ENCODE measurements at regions not wholly inside any gene's neighbourhood (a gene's known extent, or its start where the extent isn't known, plus 50 kb on each side); places are given as distances from the start of the nearest gene placed in this dataset.

DNA sequence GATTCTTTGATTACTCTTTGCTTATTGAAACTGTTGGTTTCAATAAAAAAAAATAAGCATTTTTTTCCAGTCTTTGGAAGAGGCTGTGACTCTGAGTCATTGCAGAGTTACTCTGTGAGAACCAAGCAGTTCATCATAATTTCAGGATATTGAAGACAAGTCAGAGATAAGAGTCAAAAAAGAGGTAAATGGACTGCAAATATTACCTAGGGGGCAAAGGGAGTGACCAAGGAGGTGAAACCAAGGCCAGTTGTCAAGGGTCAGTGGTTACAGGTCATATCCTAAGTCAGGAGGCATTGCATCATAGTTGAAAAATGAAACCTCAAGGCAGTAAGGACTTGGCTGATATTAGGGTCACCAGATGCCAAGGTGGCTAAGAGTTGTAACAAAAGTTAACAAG lies 597.1 kb upstream of the USP24 start:
- TF ChIP-seq, protein P1, sequence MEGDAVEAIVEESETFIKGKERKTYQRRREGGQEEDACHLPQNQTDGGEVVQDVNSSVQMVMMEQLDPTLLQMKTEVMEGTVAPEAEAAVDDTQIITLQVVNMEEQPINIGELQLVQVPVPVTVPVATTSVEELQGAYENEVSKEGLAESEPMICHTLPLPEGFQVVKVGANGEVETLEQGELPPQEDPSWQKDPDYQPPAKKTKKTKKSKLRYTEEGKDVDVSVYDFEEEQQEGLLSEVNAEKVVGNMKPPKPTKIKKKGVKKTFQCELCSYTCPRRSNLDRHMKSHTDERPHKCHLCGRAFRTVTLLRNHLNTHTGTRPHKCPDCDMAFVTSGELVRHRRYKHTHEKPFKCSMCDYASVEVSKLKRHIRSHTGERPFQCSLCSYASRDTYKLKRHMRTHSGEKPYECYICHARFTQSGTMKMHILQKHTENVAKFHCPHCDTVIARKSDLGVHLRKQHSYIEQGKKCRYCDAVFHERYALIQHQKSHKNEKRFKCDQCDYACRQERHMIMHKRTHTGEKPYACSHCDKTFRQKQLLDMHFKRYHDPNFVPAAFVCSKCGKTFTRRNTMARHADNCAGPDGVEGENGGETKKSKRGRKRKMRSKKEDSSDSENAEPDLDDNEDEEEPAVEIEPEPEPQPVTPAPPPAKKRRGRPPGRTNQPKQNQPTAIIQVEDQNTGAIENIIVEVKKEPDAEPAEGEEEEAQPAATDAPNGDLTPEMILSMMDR (conservative IDR thresholded peaks at IDR 0.05), result no peak
- TF ChIP-seq EZH2 (IDR thresholded peaks at IDR 0.05; ENCODE audit: low read depth), result no peak
